HCT116 (cell line): ENCODE measurements at regions not wholly inside any gene's neighbourhood (a gene's known extent, or its start where the extent isn't known, plus 50 kb on each side); places are given as distances from the start of the nearest gene placed in this dataset.

Experiments
- ATAC-seq: fragments of 200-7000 bp; cut with Tn5 transposase; 2 replicates; pipeline ENCODE4 v1.9.1; 2020; ENCODE audit warnings: mild to moderate bottlenecking, moderate library complexity
- BruUV-seq: library from RNA; stranded (reverse); fragments of 400-500 nt; replicated peaks from 2 replicates; lab custom pipeline; 2021; lab: Mats Ljungman, UMichigan
- CTCF ChIA-PET: fragments of 300-600 bp; sonication (Branson Sonifier 250); formaldehyde crosslinking; loops from one replicate; lab custom pipeline; 2021; ENCODE audit warnings: antibody characterized with exemption; lab: Charles Lee
- POLR2A ChIA-PET: fragments of 300-600, 350-600 bp; sonication (Branson Sonifier 250); formaldehyde crosslinking; loops from one replicate; lab custom pipeline; 2021; ENCODE audit warnings: antibody characterized with exemption; lab: Charles Lee
- RAD21 ChIA-PET, 2 experiments: fragments of 300-600 bp; sonication (Branson Sonifier 250); formaldehyde crosslinking; loops; one replicate each; lab custom pipeline; 2023; ENCODE audit warnings: low total read pairs in 2 of 2; ENCODE audit not compliant: uncharacterized antibody in 2 of 2, unreplicated experiment in 2 of 2, low non-redundant PET in 1 of 2; lab: Charles Lee
- DNase-seq: peaks from one replicate; pipeline ENCODE4 v3.0.0-alpha.2; 2010; ENCODE audit warnings: low read depth, low spot score
- H2AFZ ChIP-seq: fragments of 200-600 bp; shearing (Covaris generic), sonication (generic); 2 replicates; pipeline ENCODE4 v1.6.1; 2017; ENCODE audit warnings: low read depth, mixed run types, mixed read lengths, antibody characterized with exemption, low read length; ENCODE audit not compliant: poor library complexity, severe bottlenecking
- H3K27ac ChIP-seq: 2 replicates; pipeline ENCODE4 v1.5.1; 2012; ENCODE audit warnings: low read depth, low read length
- H3K27me3 ChIP-seq: fragments of 200-600 bp; sonication (generic); 2 replicates; pipeline ENCODE4 v1.6.1; 2016; ENCODE audit warnings: mixed run types, low read length, mixed read lengths; ENCODE audit not compliant: insufficient read depth
- H3K36me3 ChIP-seq, 2 experiments: fragments of 200-500 bp in 1 of 2; fragments of 200-600 bp in 1 of 2; sonication (Bioruptor generic) in 1 of 2; sonication (generic) in 1 of 2; 2 replicates each; pipeline versions ENCODE4 v1.5.1 to v1.6.1; 2014 to 2016; ENCODE audit warnings: low read length in 2 of 2, inconsistent platforms in 1 of 2, mixed read lengths in 1 of 2, mixed run types in 1 of 2; ENCODE audit not compliant: insufficient read depth in 2 of 2, control insufficient read depth in 1 of 2
- H3K4me1 ChIP-seq, 2 experiments: fragments of 200-600 bp in 1 of 2; sonication (generic) in 1 of 2; 2 replicates each; pipeline versions ENCODE4 v1.5.1 to v1.6.1; 2012 to 2017; ENCODE audit warnings: low read length in 2 of 2, inconsistent platforms in 1 of 2, mild to moderate bottlenecking in 1 of 2, mixed read lengths in 1 of 2, mixed run types in 1 of 2, moderate library complexity in 1 of 2; ENCODE audit not compliant: insufficient read depth in 2 of 2, control insufficient read depth in 1 of 2
- H3K4me2 ChIP-seq: fragments of 200-600 bp; sonication (generic); 2 replicates; pipeline ENCODE4 v1.6.1; 2017; ENCODE audit warnings: mixed run types, low read length, mixed read lengths
- H3K4me3 ChIP-seq, 2 experiments: fragments of 200-600 bp in 1 of 2; sonication (generic) in 1 of 2; replicated peaks in 1 of 2; 2 replicates each; pipeline ENCODE4 v1.5.1; 2011 to 2016; ENCODE audit warnings: low read length in 2 of 2, control low read depth in 1 of 2, low read depth in 1 of 2, mild to moderate bottlenecking in 1 of 2, mixed read lengths in 1 of 2, mixed run types in 1 of 2
- H3K79me2 ChIP-seq: fragments of 200-600 bp; sonication (generic); 2 replicates; pipeline ENCODE4 v1.6.1; 2017; ENCODE audit warnings: mild to moderate bottlenecking, mixed run types, low read length, moderate library complexity, mixed read lengths; ENCODE audit not compliant: insufficient read depth
- H3K9ac ChIP-seq: fragments of 200-600 bp; sonication (generic); 2 replicates; pipeline ENCODE4 v1.6.1; 2016; ENCODE audit warnings: low read length, mixed read lengths
- H3K9me2 ChIP-seq: fragments of 200-600 bp; sonication (generic), shearing (Covaris generic); 2 replicates; pipeline ENCODE4 v1.6.1; 2017; ENCODE audit warnings: mixed run types, mild to moderate bottlenecking, moderate library complexity; ENCODE audit not compliant: insufficient read depth
- H3K9me3 ChIP-seq, 2 experiments: fragments of 200-500 bp in 1 of 2; fragments of 200-600 bp in 1 of 2; sonication (Bioruptor generic) in 1 of 2; sonication (generic) in 1 of 2; 2 replicates each; pipeline ENCODE4 v1.6.1; 2014 to 2017; ENCODE audit warnings: low read length in 2 of 2, mixed read lengths in 2 of 2, inconsistent platforms in 1 of 2, low read depth in 1 of 2, mild to moderate bottlenecking in 1 of 2, mixed run types in 1 of 2, moderate library complexity in 1 of 2; ENCODE audit not compliant: control insufficient read depth in 1 of 2, insufficient read depth in 1 of 2
- H4K20me1 ChIP-seq: fragments of 200-600 bp; sonication (generic), shearing (Covaris generic); 2 replicates; pipeline ENCODE4 v1.6.1; 2017; ENCODE audit warnings: mixed run types, mild to moderate bottlenecking, moderate library complexity; ENCODE audit not compliant: insufficient read depth
- CBX3 ChIP-seq: IDR thresholded peaks from 2 replicates; pipeline ENCODE4 v1.6.1; 2012; ENCODE audit warnings: low read depth
- CEBPB ChIP-seq: IDR thresholded peaks from 2 replicates; pipeline ENCODE4 v1.6.1; 2012; ENCODE audit warnings: low read depth
- CTCF ChIP-seq, 3 experiments: fragments of 200-600 bp in 1 of 3; sonication (generic) in 1 of 3; IDR thresholded peaks in 2 of 3; conservative IDR thresholded peaks in 1 of 3; 2 replicates each; pipeline ENCODE4 v1.5.1; 2012 to 2017; ENCODE audit warnings: low read depth in 2 of 3, low read length in 2 of 3, antibody characterized with exemption in 1 of 3, borderline replicate concordance in 1 of 3, control low read depth in 1 of 3, mild to moderate bottlenecking in 1 of 3, mixed read lengths in 1 of 3, mixed run types in 1 of 3, moderate library complexity in 1 of 3; ENCODE audit not compliant: insufficient read depth in 1 of 3
- EGR1 ChIP-seq: IDR thresholded peaks from 2 replicates; pipeline ENCODE4 v1.6.1; 2012; ENCODE audit warnings: low read depth
- ELF1 ChIP-seq: IDR thresholded peaks from 2 replicates; pipeline ENCODE4 v1.6.1; 2012; ENCODE audit warnings: low read depth, borderline replicate concordance
- EZH2 ChIP-seq: fragments of 200-600 bp; sonication (generic); IDR thresholded peaks from 2 replicates; pipeline ENCODE4 v1.6.1; 2017; ENCODE audit warnings: antibody characterized with exemption, mixed run types
- SIN3A ChIP-seq: IDR thresholded peaks from 2 replicates; pipeline ENCODE4 v1.6.1; 2012; ENCODE audit warnings: low read depth
- YY1 ChIP-seq: IDR thresholded peaks from 2 replicates; pipeline ENCODE4 v1.6.1; 2011; ENCODE audit warnings: low read length, low read depth, moderate library complexity, mild to moderate bottlenecking; ENCODE audit not compliant: insufficient replicate concordance; ENCODE audit errors: extremely low read depth
- ZBTB33 ChIP-seq: IDR thresholded peaks from 2 replicates; pipeline ENCODE4 v1.6.1; 2011; ENCODE audit warnings: mild to moderate bottlenecking, low read length, moderate library complexity; ENCODE audit not compliant: insufficient replicate concordance; ENCODE audit errors: extremely low read depth
- ZFX ChIP-seq: fragments of 450-650 bp; IDR thresholded peaks from 2 replicates; pipeline ENCODE4 v1.6.1; 2017
- intact Hi-C: fragments of 100-400 bp; cut with micrococcal nuclease; formaldehyde crosslinking; loops from 2 replicates; pipeline ENCODE4 v1.10.0; 2022
- TF ChIP-seq, protein P1 (sequence below): IDR thresholded peaks from 2 replicates; pipeline ENCODE4 v1.6.1; 2012

DNA sequence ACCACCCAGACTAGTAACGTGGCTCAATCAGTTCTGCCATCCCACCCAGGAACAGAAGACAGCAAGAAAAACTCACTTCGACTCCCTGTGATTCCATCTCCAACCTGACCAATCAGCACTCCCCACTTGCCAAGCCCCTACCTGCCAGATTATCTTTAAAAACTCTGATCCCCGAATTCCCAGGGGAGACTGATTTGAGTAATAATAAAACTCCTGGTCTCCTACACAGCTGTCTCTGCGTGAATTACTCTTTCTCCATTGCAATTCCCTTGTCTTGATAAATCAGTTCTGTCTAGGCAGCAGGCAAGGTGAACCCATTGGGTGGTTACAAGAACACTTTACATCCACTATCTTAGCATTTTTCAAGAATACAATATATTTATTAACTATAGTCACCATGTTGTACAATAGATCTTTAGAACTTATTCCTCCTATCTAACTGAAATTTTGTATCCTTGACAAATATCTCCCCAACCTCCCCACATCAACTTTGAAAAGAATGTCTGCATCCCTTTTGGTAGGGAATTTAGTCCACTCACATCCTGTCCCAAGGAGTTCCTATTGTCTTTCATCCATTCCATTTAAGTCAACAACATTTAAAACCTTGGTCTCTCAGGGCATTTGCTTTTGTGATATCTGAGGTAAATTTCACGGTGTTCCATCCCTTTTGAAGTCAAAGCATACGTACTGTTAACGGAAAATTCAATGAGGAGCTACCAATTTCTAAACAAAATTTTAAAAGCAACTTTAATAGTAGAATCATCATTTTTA, 163.7 kb downstream of the MACC1 start:
- no peak overlapping the region for H3K4me3 ChIP-seq
- H3K9ac ChIP-seq: no peak overlapping the region
- TF ChIP-seq ZFX: no peak
- TF ChIP-seq CBX3: no peak
- no peak for TF ChIP-seq SIN3A
- TF ChIP-seq ZBTB33: no peak
- TF ChIP-seq EGR1: no peak
- TF ChIP-seq CEBPB: no peak
- TF ChIP-seq ELF1: no peak
- no peak for TF ChIP-seq CTCF (IDR thresholded peaks at IDR 0.05 in 2 of 3, conservative IDR thresholded peaks at IDR 0.05 in 1 of 3; ENCODE audit: borderline replicate concordance in 1 of 3, insufficient read depth in 1 of 3, low read depth in 2 of 3, low read length in 2 of 3)
- TF ChIP-seq, protein P1, sequence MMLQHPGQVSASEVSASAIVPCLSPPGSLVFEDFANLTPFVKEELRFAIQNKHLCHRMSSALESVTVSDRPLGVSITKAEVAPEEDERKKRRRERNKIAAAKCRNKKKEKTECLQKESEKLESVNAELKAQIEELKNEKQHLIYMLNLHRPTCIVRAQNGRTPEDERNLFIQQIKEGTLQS: no peak
- TF ChIP-seq YY1: no peak
- no peak for TF ChIP-seq EZH2
- no peaks in the 10 kb centered on the region for H3K9me3 ChIP-seq
- intact Hi-C loops: no loop called here
- no peak overlapping the region for H3K4me2 ChIP-seq
- RAD21 ChIA-PET: no interaction called here
- BruUV-seq: no TSS peak
- POLR2A ChIA-PET: no interaction called here
- H3K9me2 ChIP-seq: no peaks in the 10 kb centered on the region
- no peak for ATAC-seq
- H4K20me1 ChIP-seq: no peaks in the 10 kb centered on the region
- no peaks in the 10 kb centered on the region for H3K27me3 ChIP-seq
- H2AFZ ChIP-seq: no peak overlapping the region
- H3K36me3 ChIP-seq: no peaks in the 10 kb centered on the region
- no peak overlapping the region for H3K27ac ChIP-seq
- no peaks in the 10 kb centered on the region for H3K79me2 ChIP-seq
- CTCF ChIA-PET: no interaction called here
- DNase-seq: no peak
- H3K4me1 ChIP-seq: no peaks in the 10 kb centered on the region
